GM19397 (cell line): ENCODE measurements at regions not wholly inside any gene's neighbourhood (a gene's known extent, or its start where the extent isn't known, plus 50 kb on each side); places are given as distances from the start of the nearest gene placed in this dataset.

ENCODE experiments used
- ATAC-seq: cut with Tn5 transposase; IDR thresholded peaks from one replicate; pipeline ENCODE4 v1.9.1; 2021; ENCODE audit warnings: mild to moderate bottlenecking, moderate library complexity; ENCODE audit not compliant: unreplicated experiment

- no peak for ATAC-seq
Measured at GRCh38 chr10:24000271-24000813, 208.6 kb upstream of the KIAA1217 start.

- ATAC-seq = no peak
Measured at GRCh38 chr10:24006741-24007140, 202.2 kb upstream of the KIAA1217 start.

- ATAC-seq = no peak
Measured at GRCh38 chr10:24007359-24007758, 201.6 kb upstream of the KIAA1217 start.

GRCh38 chr10:24008164-24009091 lies 200.5 kb upstream of the KIAA1217 start:
- no peak for ATAC-seq

- no peak for ATAC-seq
Measured at GRCh38 chr10:24009115-24009514, 199.8 kb upstream of the KIAA1217 start.

- no peak for ATAC-seq
Measured at GRCh38 chr10:24009736-24010135, 199.2 kb upstream of the KIAA1217 start.

- no peak for ATAC-seq
Measured at GRCh38 chr10:24010436-24010970, 198.4 kb upstream of the KIAA1217 start.

- no peak for ATAC-seq
Measured at GRCh38 chr10:24012249-24012803, 196.6 kb upstream of the KIAA1217 start.

- no peak for ATAC-seq
Measured at GRCh38 chr10:24027107-24027506, 181.8 kb upstream of the KIAA1217 start.

GRCh38 chr10:24034571-24034970 lies 174.4 kb upstream of the KIAA1217 start:
- no peak for ATAC-seq

- no peak for ATAC-seq
Measured at GRCh38 chr10:24035761-24036160, 173.2 kb upstream of the KIAA1217 start.

- no peak for ATAC-seq
Measured at GRCh38 chr10:24039315-24039714, 169.6 kb upstream of the KIAA1217 start.

- no peak for ATAC-seq
Measured at GRCh38 chr10:24039897-24040296, 169.0 kb upstream of the KIAA1217 start.

- ATAC-seq = no peak
Measured at GRCh38 chr10:24041034-24041433, 167.9 kb upstream of the KIAA1217 start.

- no peak for ATAC-seq
Measured at GRCh38 chr10:24041834-24042233, 167.1 kb upstream of the KIAA1217 start.

GRCh38 chr10:24042884-24043283 lies 166.1 kb upstream of the KIAA1217 start:
- no peak for ATAC-seq

- ATAC-seq = no peak
Measured at GRCh38 chr10:24046060-24046459, 162.9 kb upstream of the KIAA1217 start.

GRCh38 chr10:24047176-24047575 lies 161.8 kb upstream of the KIAA1217 start:
- no peak for ATAC-seq

- no peak for ATAC-seq
Measured at GRCh38 chr10:24054421-24054820, 154.5 kb upstream of the KIAA1217 start.

GRCh38 chr10:24080207-24080606 lies 128.7 kb upstream of the KIAA1217 start:
- no peak for ATAC-seq

GRCh38 chr10:24086296-24087086 lies 122.4 kb upstream of the KIAA1217 start:
- no peak for ATAC-seq
